Progenitor cell of endocrine pancreas (in vitro differentiated cells): ENCODE measurements at regions not wholly inside any gene's neighbourhood (a gene's known extent, or its start where the extent isn't known, plus 50 kb on each side); places are given as distances from the start of the nearest gene placed in this dataset.

Experiments used
- DNase-seq: peaks from one replicate; pipeline ENCODE4 v3.0.0; 2021; ENCODE audit warnings: low spot score; ENCODE audit not compliant: unreplicated experiment
- H3K27ac Mint-ChIP-seq: 2 replicates; pipeline ENCODE4 v1.8.0; 2021; ENCODE audit warnings: mild to moderate bottlenecking, moderate library complexity, mixed read lengths
- H3K27me3 Mint-ChIP-seq: 2 replicates; pipeline ENCODE4 v1.8.0; 2021; ENCODE audit warnings: mixed read lengths
- H3K36me3 Mint-ChIP-seq: 2 replicates; pipeline ENCODE4 v1.8.0; 2022; ENCODE audit warnings: mixed read lengths; ENCODE audit not compliant: insufficient read depth
- H3K4me1 Mint-ChIP-seq: 2 replicates; pipeline ENCODE4 v1.8.0; 2021; ENCODE audit warnings: low read depth, mixed read lengths
- H3K4me3 Mint-ChIP-seq: 2 replicates; pipeline ENCODE4 v1.8.0; 2021; ENCODE audit warnings: low read depth, mild to moderate bottlenecking, moderate library complexity, mixed read lengths
- H3K9me3 Mint-ChIP-seq: 2 replicates; pipeline ENCODE4 v1.8.0; 2021; ENCODE audit warnings: low read depth, mixed read lengths
- CTCF ChIP-seq: fragments of 200-600 bp; sonication (generic); IDR thresholded peaks from one replicate; pipeline ENCODE4 v1.5.0; 2021; ENCODE audit warnings: antibody characterized with exemption, mild to moderate bottlenecking; ENCODE audit not compliant: unreplicated experiment

DNA sequence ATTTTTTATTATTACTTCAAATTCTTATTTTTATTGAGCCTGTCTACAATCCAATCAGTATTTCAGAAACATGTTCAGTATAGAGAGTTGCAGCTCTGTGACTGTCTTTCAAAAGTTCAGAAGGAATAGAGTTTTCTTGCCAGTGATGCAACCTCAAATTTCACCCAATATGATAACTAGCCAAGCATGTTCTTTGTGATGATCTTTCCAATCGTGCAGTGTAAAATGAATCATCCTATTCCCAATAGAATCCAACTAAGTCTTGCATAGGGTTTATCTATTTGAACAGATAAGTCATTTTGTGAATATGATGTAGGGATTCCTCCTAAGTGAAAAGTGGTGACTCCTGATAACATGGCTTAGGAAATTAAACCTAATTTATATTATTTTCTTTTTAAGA lies 937.8 kb downstream of the KCNJ2 start:
- Mint-ChIP-seq H3K27ac (no peak overlapping the region), H3K4me1 (peaks cover 9% of the 10 kb centered on the region), H3K4me3 (no peak overlapping the region), H3K27me3 (peaks cover 2% of the 10 kb centered on the region), H3K9me3 (peaks cover 8% of the 10 kb centered on the region), H3K36me3 (no peaks in the 10 kb centered on the region)
- DNase-seq: no peak
- TF ChIP-seq CTCF: no peak

DNA sequence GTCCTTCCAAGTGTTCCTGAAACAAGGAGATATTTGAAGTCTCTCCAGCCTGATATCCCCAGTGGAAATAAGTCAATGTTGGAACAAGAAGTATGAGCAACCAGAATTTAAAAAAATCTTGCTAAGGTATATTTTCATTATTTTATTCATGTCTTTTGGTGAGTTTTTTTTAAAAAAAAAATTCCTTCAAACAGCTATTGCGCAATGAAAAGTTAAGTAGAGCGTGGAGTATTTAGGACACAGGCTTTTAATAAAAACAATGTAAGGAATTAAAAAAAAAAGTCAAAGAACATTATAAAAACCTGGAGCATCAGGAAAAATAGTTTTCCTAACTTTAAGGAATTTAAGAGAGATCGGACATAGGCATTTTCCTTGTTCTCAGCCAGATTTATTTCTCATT lies 940.4 kb downstream of the KCNJ2 start:
- Mint-ChIP-seq H3K4me1 (peaks cover 11% of the 10 kb centered on the region), H3K27me3 (peaks cover 2% of the 10 kb centered on the region), H3K27ac (no peak overlapping the region), H3K9me3 (peaks cover 8% of the 10 kb centered on the region), H3K36me3 (no peaks in the 10 kb centered on the region), H3K4me3 (no peak overlapping the region)
- DNase-seq: no peak
- no peak for TF ChIP-seq CTCF

GRCh38 chr17:71110326-71110725 lies 941.0 kb downstream of the KCNJ2 start:
- H3K9me3 Mint-ChIP-seq: peaks cover 8% of the 10 kb centered on the region
- H3K27ac Mint-ChIP-seq: no peak overlapping the region
- TF ChIP-seq CTCF: no peak
- H3K4me3 Mint-ChIP-seq: no peak overlapping the region
- H3K36me3 Mint-ChIP-seq: no peaks in the 10 kb centered on the region
- DNase-seq: no peak
- H3K4me1 Mint-ChIP-seq: peaks cover 11% of the 10 kb centered on the region
- H3K27me3 Mint-ChIP-seq: peaks cover 2% of the 10 kb centered on the region

- no peak for TF ChIP-seq CTCF
- H3K27ac Mint-ChIP-seq: no peak overlapping the region
Measured at GRCh38 chr17:71111460-71111859, 942.1 kb downstream of the KCNJ2 start.

DNA sequence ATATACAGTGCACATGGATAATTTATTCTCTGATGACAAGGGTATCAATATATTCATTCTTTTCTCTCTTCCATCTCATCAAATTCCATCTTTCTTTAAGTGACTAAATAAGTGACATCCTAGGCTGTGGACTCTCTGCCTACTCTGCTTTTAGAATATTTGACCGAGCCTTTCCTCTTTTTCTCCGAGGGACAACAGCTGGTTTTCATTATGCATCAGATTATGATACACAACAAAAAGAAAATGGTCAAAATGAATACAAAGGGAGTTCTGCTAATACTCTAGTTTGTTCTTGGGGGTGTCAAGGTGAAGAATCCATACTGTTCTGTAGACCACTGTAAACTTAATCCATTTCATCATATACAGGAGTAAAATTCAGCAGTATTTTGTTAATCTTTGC lies 942.6 kb downstream of the KCNJ2 start:
- peaks cover 13% of the 10 kb centered on the region for H3K4me1 Mint-ChIP-seq
- peaks cover 11% of the 10 kb centered on the region for H3K27me3 Mint-ChIP-seq
- TF ChIP-seq CTCF: no peak

More at GRCh38 chr17:71111460-71111859, 942.1 kb downstream of the KCNJ2 start:
- H3K9me3 Mint-ChIP-seq: peaks cover 3% of the 10 kb centered on the region
- peaks cover 9% of the 10 kb centered on the region for H3K27me3 Mint-ChIP-seq
- H3K4me1 Mint-ChIP-seq: peaks cover 13% of the 10 kb centered on the region
- no peak overlapping the region for H3K4me3 Mint-ChIP-seq
- H3K36me3 Mint-ChIP-seq: no peaks in the 10 kb centered on the region
- DNase-seq: no peak

More for the DNA sequence above, 942.6 kb downstream of the KCNJ2 start:
- Mint-ChIP-seq H3K36me3 (no peaks in the 10 kb centered on the region), H3K4me3 (no peak overlapping the region), H3K27ac (no peak overlapping the region), H3K9me3 (peaks cover 3% of the 10 kb centered on the region)
- no peak for DNase-seq
